Stomach (tissue), 4 donors: ENCODE measurements at regions not wholly inside any gene's neighbourhood (a gene's known extent, or its start where the extent isn't known, plus 50 kb on each side); places are given as distances from the start of the nearest gene placed in this dataset.

Source experiments
- EP300 ChIP-seq: sonication (generic); formaldehyde crosslinking; IDR thresholded peaks from one replicate; pipeline ENCODE4 v1.6.1; 2017; ENCODE audit warnings: antibody characterized with exemption
- POLR2A ChIP-seq, 4 donors: fragments of 450-650 bp; IDR thresholded peaks; one replicate each; pipeline ENCODE4 v1.6.1; 2016; ENCODE audit warnings: antibody characterized with exemption in 4 of 4, control low read depth in 2 of 4, mild to moderate bottlenecking in 1 of 4, moderate library complexity in 1 of 4
- POLR2AphosphoS5 ChIP-seq, 3 donors: sonication (generic); formaldehyde crosslinking; IDR thresholded peaks; one replicate each; pipeline ENCODE4 v1.6.1; 2016; ENCODE audit warnings: antibody characterized with exemption in 3 of 3
- TF ChIP-seq, protein P1 (sequence below), 7 experiments: fragments of 450-650 bp in 4 of 7; fragments of 200-600 bp in 3 of 7; sonication (generic) in 3 of 7; IDR thresholded peaks; one replicate each; pipeline ENCODE4 v1.5.1; 2016 to 2019; ENCODE audit warnings: antibody characterized with exemption in 7 of 7, control low read depth in 2 of 7, mild to moderate bottlenecking in 1 of 7

DNA sequence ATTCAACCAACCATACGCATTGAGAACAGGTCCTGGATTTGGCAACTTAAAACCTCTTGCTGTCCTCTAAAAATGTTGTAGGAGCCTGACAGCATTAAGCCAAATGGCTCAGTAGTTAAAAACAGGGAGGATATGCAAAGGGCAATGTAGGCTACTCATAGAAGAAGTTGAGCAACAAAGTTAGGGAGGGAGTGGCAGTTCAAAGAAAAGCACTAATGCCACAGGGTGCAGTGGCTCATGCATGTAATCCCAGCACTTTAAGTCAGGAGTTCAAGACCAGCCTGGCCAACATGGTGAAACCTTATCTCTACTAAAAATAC lies 92.9 kb upstream of the ERG start:
- TF ChIP-seq POLR2AphosphoS5 (IDR thresholded peaks at IDR 0.05) (no peak), POLR2A (IDR thresholded peaks at IDR 0.05) (no peak), EP300 (no peak)
- TF ChIP-seq, protein P1, sequence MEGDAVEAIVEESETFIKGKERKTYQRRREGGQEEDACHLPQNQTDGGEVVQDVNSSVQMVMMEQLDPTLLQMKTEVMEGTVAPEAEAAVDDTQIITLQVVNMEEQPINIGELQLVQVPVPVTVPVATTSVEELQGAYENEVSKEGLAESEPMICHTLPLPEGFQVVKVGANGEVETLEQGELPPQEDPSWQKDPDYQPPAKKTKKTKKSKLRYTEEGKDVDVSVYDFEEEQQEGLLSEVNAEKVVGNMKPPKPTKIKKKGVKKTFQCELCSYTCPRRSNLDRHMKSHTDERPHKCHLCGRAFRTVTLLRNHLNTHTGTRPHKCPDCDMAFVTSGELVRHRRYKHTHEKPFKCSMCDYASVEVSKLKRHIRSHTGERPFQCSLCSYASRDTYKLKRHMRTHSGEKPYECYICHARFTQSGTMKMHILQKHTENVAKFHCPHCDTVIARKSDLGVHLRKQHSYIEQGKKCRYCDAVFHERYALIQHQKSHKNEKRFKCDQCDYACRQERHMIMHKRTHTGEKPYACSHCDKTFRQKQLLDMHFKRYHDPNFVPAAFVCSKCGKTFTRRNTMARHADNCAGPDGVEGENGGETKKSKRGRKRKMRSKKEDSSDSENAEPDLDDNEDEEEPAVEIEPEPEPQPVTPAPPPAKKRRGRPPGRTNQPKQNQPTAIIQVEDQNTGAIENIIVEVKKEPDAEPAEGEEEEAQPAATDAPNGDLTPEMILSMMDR (IDR thresholded peaks at IDR 0.05): no peak
